ENCODE measurements at regions not wholly inside any gene's neighbourhood (a gene's known extent, or its start where the extent isn't known, plus 50 kb on each side); places are given as distances from the start of the nearest gene placed in this dataset.
A peak's percentile ranks its signal among the peaks of the same experiment; 100 is the strongest.

GRCh38 chr11:45067966-45068365 is 78.5 kb upstream of the PRDM11 start:
- no peak for DNase-seq (ENCODE audit: low spot score)
- TF ChIP-seq CTCF (IDR thresholded peaks at IDR 0.05; ENCODE audit: extremely low read depth, missing control alignments) = no peak

- DNase-seq (ENCODE audit: low spot score) = no peak
- TF ChIP-seq CTCF (IDR thresholded peaks at IDR 0.05; ENCODE audit: extremely low read depth, missing control alignments) = no peak
Observed at GRCh38 chr11:45071232-45071631, 75.2 kb upstream of the PRDM11 start.

- peak; percentile 15 for DNase-seq (ENCODE audit: low spot score)
- TF ChIP-seq CTCF (IDR thresholded peaks at IDR 0.05; ENCODE audit: extremely low read depth, missing control alignments) = no peak
Observed at GRCh38 chr11:45073685-45074141, 72.7 kb upstream of the PRDM11 start.

GRCh38 chr11:45075519-45075918 is 70.9 kb upstream of the PRDM11 start:
- TF ChIP-seq CTCF (IDR thresholded peaks at IDR 0.05; ENCODE audit: extremely low read depth, missing control alignments) = no peak

GRCh38 chr11:45075952-45076351 is 70.5 kb upstream of the PRDM11 start:
- TF ChIP-seq CTCF (IDR thresholded peaks at IDR 0.05; ENCODE audit: extremely low read depth, missing control alignments) = no peak
- no peak for DNase-seq (ENCODE audit: low spot score)

More at GRCh38 chr11:45075519-45075918, 70.9 kb upstream of the PRDM11 start:
- no peak for DNase-seq (ENCODE audit: low spot score)

- DNase-seq (ENCODE audit: low spot score) = no peak
- TF ChIP-seq CTCF (IDR thresholded peaks at IDR 0.05; ENCODE audit: extremely low read depth, missing control alignments) = no peak
Observed at GRCh38 chr11:45076761-45077160, 69.7 kb upstream of the PRDM11 start.

- no peak for TF ChIP-seq CTCF (IDR thresholded peaks at IDR 0.05; ENCODE audit: extremely low read depth, missing control alignments)
Observed at GRCh38 chr11:45078236-45079074, 68.0 kb upstream of the PRDM11 start.

More at GRCh38 chr11:45078236-45079074, 68.0 kb upstream of the PRDM11 start:
- no peak for DNase-seq (ENCODE audit: low spot score)

All from GM20000 (cell line).